ENCODE measurements at regions not wholly inside any gene's neighbourhood (a gene's known extent, or its start where the extent isn't known, plus 50 kb on each side); places are given as distances from the start of the nearest gene placed in this dataset.

GRCh38 chr5:67516948-67517565 is 320.5 kb upstream of the CD180 start:
- TF ChIP-seq USF1 (CRISPR knock-in tag; IDR thresholded peaks at IDR 0.05) (no peak), CTCF (IDR thresholded peaks at IDR 0.05) (no peak), ZNF512 (CRISPR knock-in tag; IDR thresholded peaks at IDR 0.05; ENCODE audit: borderline replicate concordance) (no peak), TP53 (CRISPR knock-in tag; IDR thresholded peaks at IDR 0.05) (no peak), ATF1 (CRISPR knock-in tag; IDR thresholded peaks at IDR 0.05) (no peak), MAX (CRISPR knock-in tag; IDR thresholded peaks at IDR 0.05) (no peak), ZBTB43 (CRISPR knock-in tag; IDR thresholded peaks at IDR 0.05) (no peak), CBFB (CRISPR knock-in tag; IDR thresholded peaks at IDR 0.05; ENCODE audit: low read depth) (no peak), ZNF281 (CRISPR knock-in tag; IDR thresholded peaks at IDR 0.05) (no peak)

Data from WTC11 (cell line).